GM12878 (cell line): ENCODE measurements at regions not wholly inside any gene's neighbourhood (a gene's known extent, or its start where the extent isn't known, plus 50 kb on each side); places are given as distances from the start of the nearest gene placed in this dataset.

Experiments
- CBX5 ChIP-seq: sonication (generic); IDR thresholded peaks from 2 replicates; pipeline ENCODE4 v1.6.1; 2016; ENCODE audit warnings: low read depth, moderate library complexity, mild to moderate bottlenecking, inconsistent platforms
- RBBP5 ChIP-seq: fragments of 200-600 bp; sonication (generic); conservative IDR thresholded peaks from 2 replicates; pipeline ENCODE4 v1.6.1; 2016
- SIX5 ChIP-seq: IDR thresholded peaks from 2 replicates; pipeline ENCODE4 v1.6.1; 2011; ENCODE audit warnings: mild to moderate bottlenecking, low read depth, low read length, moderate library complexity; ENCODE audit not compliant: severe bottlenecking
- WRNIP1 ChIP-seq: IDR thresholded peaks from 2 replicates; pipeline ENCODE4 v1.6.1; 2011; ENCODE audit warnings: low read depth, low read length, improper control_type of control experiment, borderline replicate concordance
- TF ChIP-seq, protein P1 (sequence below): fragments of 450-650 bp; IDR thresholded peaks from 2 replicates; pipeline ENCODE4 v1.6.1; 2016; ENCODE audit warnings: mild to moderate bottlenecking, moderate library complexity, borderline replicate concordance
- TF ChIP-seq, protein P2 (sequence below): fragments of 450-650 bp; IDR thresholded peaks from 2 replicates; pipeline ENCODE4 v1.6.1; 2016; ENCODE audit warnings: mild to moderate bottlenecking
- TF ChIP-seq, protein P3 (sequence below): fragments of 450-650 bp; IDR thresholded peaks from 2 replicates; pipeline ENCODE4 v1.6.1; 2017; ENCODE audit warnings: borderline replicate concordance

DNA sequence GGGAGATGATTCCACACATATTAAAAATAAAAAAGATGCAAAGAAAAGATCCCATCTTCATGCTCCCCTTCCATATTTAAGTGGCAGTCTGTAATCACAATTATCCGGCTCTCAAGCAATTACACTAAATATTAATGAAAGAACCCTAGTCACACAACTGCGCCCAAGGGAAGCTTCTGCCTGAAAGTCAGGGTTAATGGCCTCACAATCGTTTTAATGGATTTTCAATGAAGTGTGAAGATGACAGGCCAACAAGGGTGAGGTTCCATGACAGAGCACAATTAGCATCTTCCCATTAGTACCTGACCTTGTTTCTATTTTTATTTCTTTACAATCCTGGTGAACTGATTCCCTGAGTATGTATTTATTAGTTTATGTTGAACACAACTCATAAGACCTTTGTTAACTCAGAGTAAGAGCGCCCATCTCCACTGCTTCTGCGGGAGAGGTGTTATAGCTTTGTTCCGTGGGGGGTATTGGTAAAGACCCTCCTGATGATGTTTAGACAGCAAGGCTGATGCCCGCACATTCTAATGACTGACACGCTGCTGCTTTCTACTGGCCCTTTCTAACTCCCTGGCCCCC, 80.9 kb downstream of the IER5 start (continued):
- TF ChIP-seq, protein P1, sequence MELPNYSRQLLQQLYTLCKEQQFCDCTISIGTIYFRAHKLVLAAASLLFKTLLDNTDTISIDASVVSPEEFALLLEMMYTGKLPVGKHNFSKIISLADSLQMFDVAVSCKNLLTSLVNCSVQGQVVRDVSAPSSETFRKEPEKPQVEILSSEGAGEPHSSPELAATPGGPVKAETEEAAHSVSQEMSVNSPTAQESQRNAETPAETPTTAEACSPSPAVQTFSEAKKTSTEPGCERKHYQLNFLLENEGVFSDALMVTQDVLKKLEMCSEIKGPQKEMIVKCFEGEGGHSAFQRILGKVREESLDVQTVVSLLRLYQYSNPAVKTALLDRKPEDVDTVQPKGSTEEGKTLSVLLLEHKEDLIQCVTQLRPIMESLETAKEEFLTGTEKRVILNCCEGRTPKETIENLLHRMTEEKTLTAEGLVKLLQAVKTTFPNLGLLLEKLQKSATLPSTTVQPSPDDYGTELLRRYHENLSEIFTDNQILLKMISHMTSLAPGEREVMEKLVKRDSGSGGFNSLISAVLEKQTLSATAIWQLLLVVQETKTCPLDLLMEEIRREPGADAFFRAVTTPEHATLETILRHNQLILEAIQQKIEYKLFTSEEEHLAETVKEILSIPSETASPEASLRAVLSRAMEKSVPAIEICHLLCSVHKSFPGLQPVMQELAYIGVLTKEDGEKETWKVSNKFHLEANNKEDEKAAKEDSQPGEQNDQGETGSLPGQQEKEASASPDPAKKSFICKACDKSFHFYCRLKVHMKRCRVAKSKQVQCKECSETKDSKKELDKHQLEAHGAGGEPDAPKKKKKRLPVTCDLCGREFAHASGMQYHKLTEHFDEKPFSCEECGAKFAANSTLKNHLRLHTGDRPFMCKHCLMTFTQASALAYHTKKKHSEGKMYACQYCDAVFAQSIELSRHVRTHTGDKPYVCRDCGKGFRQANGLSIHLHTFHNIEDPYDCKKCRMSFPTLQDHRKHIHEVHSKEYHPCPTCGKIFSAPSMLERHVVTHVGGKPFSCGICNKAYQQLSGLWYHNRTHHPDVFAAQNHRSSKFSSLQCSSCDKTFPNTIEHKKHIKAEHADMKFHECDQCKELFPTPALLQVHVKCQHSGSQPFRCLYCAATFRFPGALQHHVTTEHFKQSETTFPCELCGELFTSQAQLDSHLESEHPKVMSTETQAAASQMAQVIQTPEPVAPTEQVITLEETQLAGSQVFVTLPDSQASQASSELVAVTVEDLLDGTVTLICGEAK, result no peak
- TF ChIP-seq, protein P2, sequence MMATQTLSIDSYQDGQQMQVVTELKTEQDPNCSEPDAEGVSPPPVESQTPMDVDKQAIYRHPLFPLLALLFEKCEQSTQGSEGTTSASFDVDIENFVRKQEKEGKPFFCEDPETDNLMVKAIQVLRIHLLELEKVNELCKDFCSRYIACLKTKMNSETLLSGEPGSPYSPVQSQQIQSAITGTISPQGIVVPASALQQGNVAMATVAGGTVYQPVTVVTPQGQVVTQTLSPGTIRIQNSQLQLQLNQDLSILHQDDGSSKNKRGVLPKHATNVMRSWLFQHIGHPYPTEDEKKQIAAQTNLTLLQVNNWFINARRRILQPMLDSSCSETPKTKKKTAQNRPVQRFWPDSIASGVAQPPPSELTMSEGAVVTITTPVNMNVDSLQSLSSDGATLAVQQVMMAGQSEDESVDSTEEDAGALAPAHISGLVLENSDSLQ, result no peak
- TF ChIP-seq, protein P3, sequence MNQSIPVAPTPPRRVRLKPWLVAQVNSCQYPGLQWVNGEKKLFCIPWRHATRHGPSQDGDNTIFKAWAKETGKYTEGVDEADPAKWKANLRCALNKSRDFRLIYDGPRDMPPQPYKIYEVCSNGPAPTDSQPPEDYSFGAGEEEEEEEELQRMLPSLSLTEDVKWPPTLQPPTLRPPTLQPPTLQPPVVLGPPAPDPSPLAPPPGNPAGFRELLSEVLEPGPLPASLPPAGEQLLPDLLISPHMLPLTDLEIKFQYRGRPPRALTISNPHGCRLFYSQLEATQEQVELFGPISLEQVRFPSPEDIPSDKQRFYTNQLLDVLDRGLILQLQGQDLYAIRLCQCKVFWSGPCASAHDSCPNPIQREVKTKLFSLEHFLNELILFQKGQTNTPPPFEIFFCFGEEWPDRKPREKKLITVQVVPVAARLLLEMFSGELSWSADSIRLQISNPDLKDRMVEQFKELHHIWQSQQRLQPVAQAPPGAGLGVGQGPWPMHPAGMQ, result no peak
- TF ChIP-seq CBX5 (no peak), RBBP5 (no peak), WRNIP1 (no peak), SIX5 (no peak)
